ENCODE measurements at regions not wholly inside any gene's neighbourhood (a gene's known extent, or its start where the extent isn't known, plus 50 kb on each side); places are given as distances from the start of the nearest gene placed in this dataset.

- Histone ChIP-seq H3K4me3 (ENCODE audit: insufficient read depth, low read depth, low read length) (no peak overlapping the region), H2BK20ac (ENCODE audit: low read depth, low read length) (no peak overlapping the region), H3K4me1 (ENCODE audit: control insufficient read depth, insufficient read depth, low read length) (no peaks in the 10 kb centered on the region), H2AK9ac (replicated peaks; ENCODE audit: low read depth, low read length, poor library complexity) (no peak overlapping the region), H3K9me1 (ENCODE audit: insufficient read depth, low read length) (no peaks in the 10 kb centered on the region), H3K56ac (ENCODE audit: extremely low read depth, insufficient read depth, low read length) (no peak overlapping the region), H3K27ac (ENCODE audit: insufficient read depth, low read length) (no peak overlapping the region), H2BK15ac (ENCODE audit: low read depth, low read length) (no peak overlapping the region), H4K91ac (ENCODE audit: insufficient read depth, low read depth, low read length) (no peak overlapping the region), H3K4me2 (ENCODE audit: low read depth, low read length) (no peak overlapping the region), H2BK120ac (ENCODE audit: low read depth, low read length) (no peak overlapping the region), H3K14ac (replicated peaks; ENCODE audit: low read depth, low read length) (no peak overlapping the region), H3K79me1 (ENCODE audit: low read depth in 1 of 2, low read length in 2 of 2) (no peaks in the 10 kb centered on the region), H3K23ac (ENCODE audit: low read depth, low read length) (no peak overlapping the region), H3K27me3 (ENCODE audit: control insufficient read depth, insufficient read depth, low read length) (no peaks in the 10 kb centered on the region), H3K18ac (ENCODE audit: low read depth, low read length) (no peak overlapping the region), H4K5ac (ENCODE audit: low read depth, low read length) (no peak overlapping the region), H3K4ac (ENCODE audit: low read depth, low read length) (no peak overlapping the region), H2BK5ac (ENCODE audit: low read depth, low read length, poor library complexity, severe bottlenecking) (no peak overlapping the region), H3K9ac (ENCODE audit: low read depth, low read length) (no peak overlapping the region), H3K36me3 (ENCODE audit: control insufficient read depth, insufficient read depth, low read length) (no peaks in the 10 kb centered on the region), H4K8ac (ENCODE audit: low read depth in 2 of 2, low read length in 2 of 2) (no peak overlapping the region), H2AFZ (replicated peaks; ENCODE audit: low read length, poor library complexity) (no peak overlapping the region), H2AK5ac (ENCODE audit: low read depth, low read length) (no peak overlapping the region), H4K20me1 (ENCODE audit: insufficient read depth, low read length) (no peaks in the 10 kb centered on the region), H3K9me3 (ENCODE audit: control insufficient read depth, insufficient read depth, low read length) (no peaks in the 10 kb centered on the region)
- no CpG with 5 or more reads among the region's 2 CpGs for WGBS, 2 experiments (ENCODE audit: extremely low coverage in 2 of 2, insufficient read length in 1 of 2)
- no peak for DNase-seq
- TF ChIP-seq BHLHE40 (IDR thresholded peaks at IDR 0.05; ENCODE audit: low read depth, low read length) = no peak
- no peak for TF ChIP-seq NFE2L2 (IDR thresholded peaks at IDR 0.05; ENCODE audit: low read depth, low read length)
- no peak for TF ChIP-seq FOS (IDR thresholded peaks at IDR 0.05; ENCODE audit: low read depth, low read length)
- TF ChIP-seq CEBPB (IDR thresholded peaks at IDR 0.05; ENCODE audit: low read depth, low read length) = no peak
- no peak for TF ChIP-seq USF2 (IDR thresholded peaks at IDR 0.05; ENCODE audit: low read depth, low read length)
- ChIA-PET POLR2A (ENCODE audit: unreplicated experiment) (no interaction called here), CTCF (no interaction called here)
- no peak for ATAC-seq (ENCODE audit: low read depth)
- in situ Hi-C loops (cut with MboI; ENCODE audit: low sequenced_read_pairs) = no loop called here
- dilution Hi-C loops (cut with HindIII; ENCODE audit: low sequenced_read_pairs, unreplicated experiment) = no loop called here
- BruUV-seq (replicated peaks) = no TSS peak
- intact Hi-C loops (cut with micrococcal nuclease) = no loop called here
These were observed 249.5 kb upstream of the TSHZ3 start for GRCh38 chr19:31598730-31599238.

Data from IMR-90 (cell line).